Trophoblast cell (in vitro differentiated cells and primary cell): ENCODE measurements at regions not wholly inside any gene's neighbourhood (a gene's known extent, or its start where the extent isn't known, plus 50 kb on each side); places are given as distances from the start of the nearest gene placed in this dataset.

Experiments used
- DNase-seq, 2 donors: peaks; one replicate each; pipeline ENCODE4 v3.0.0-alpha.2; 2016
- H2AFZ ChIP-seq: 2 replicates; pipeline ENCODE4 v1.6.1; 2013; ENCODE audit warnings: low read length, moderate library complexity, mild to moderate bottlenecking; ENCODE audit not compliant: insufficient read depth, poor library complexity
- H2AK5ac ChIP-seq: 2 replicates; pipeline ENCODE4 v1.6.1; 2013; ENCODE audit warnings: mild to moderate bottlenecking, low read length
- H2BK120ac ChIP-seq: 2 replicates; pipeline ENCODE4 v1.6.1; 2013; ENCODE audit warnings: low read length, mild to moderate bottlenecking, moderate library complexity; ENCODE audit not compliant: insufficient read depth, poor library complexity
- H2BK12ac ChIP-seq: 2 replicates; pipeline ENCODE4 v1.6.1; 2013; ENCODE audit warnings: mild to moderate bottlenecking, low read length, moderate library complexity
- H2BK5ac ChIP-seq: 2 replicates; pipeline ENCODE4 v1.6.1; 2013; ENCODE audit warnings: low read length, low read depth, moderate library complexity, mild to moderate bottlenecking; ENCODE audit not compliant: poor library complexity
- H3K14ac ChIP-seq: 2 replicates; pipeline ENCODE4 v1.6.1; 2013; ENCODE audit warnings: mild to moderate bottlenecking, low read length
- H3K18ac ChIP-seq: 2 replicates; pipeline ENCODE4 v1.6.1; 2013; ENCODE audit warnings: mild to moderate bottlenecking, low read length
- H3K23ac ChIP-seq: 2 replicates; pipeline ENCODE4 v1.6.1; 2013; ENCODE audit warnings: low read length
- H3K27ac ChIP-seq: 2 replicates; pipeline ENCODE4 v1.5.1; 2013; ENCODE audit warnings: low read depth, mild to moderate bottlenecking, inconsistent platforms, low read length, moderate library complexity
- H3K27me3 ChIP-seq: 2 replicates; pipeline ENCODE4 v1.6.1; 2013; ENCODE audit warnings: inconsistent platforms, mild to moderate bottlenecking, low read length, moderate library complexity; ENCODE audit not compliant: insufficient read depth
- H3K36me3 ChIP-seq, 2 experiments: 1 replicate in 1 of 2; 2 replicates in 1 of 2; pipeline ENCODE4 v1.6.1; 2013; ENCODE audit warnings: low read length in 2 of 2, mild to moderate bottlenecking in 2 of 2, moderate library complexity in 1 of 2; ENCODE audit not compliant: insufficient read depth in 2 of 2, control insufficient read depth in 1 of 2
- H3K4ac ChIP-seq: 2 replicates; pipeline ENCODE4 v1.6.1; 2013; ENCODE audit warnings: low read depth, mild to moderate bottlenecking, low read length, moderate library complexity
- H3K4me1 ChIP-seq, 2 experiments: 1 replicate in 1 of 2; 2 replicates in 1 of 2; pipeline ENCODE4 v1.6.1; 2013; ENCODE audit warnings: low read length in 2 of 2, mild to moderate bottlenecking in 2 of 2, moderate library complexity in 1 of 2; ENCODE audit not compliant: insufficient read depth in 2 of 2, control insufficient read depth in 1 of 2
- H3K4me2 ChIP-seq: 2 replicates; pipeline ENCODE4 v1.6.1; 2013; ENCODE audit warnings: inconsistent platforms, mild to moderate bottlenecking, low read length, moderate library complexity
- H3K4me3 ChIP-seq: 2 replicates; pipeline ENCODE4 v1.5.1; 2013; ENCODE audit warnings: mild to moderate bottlenecking, low read depth, low read length, inconsistent platforms
- H3K79me1 ChIP-seq: one replicate; pipeline ENCODE4 v1.6.1; 2013; ENCODE audit warnings: low read length
- H3K79me2 ChIP-seq: 2 replicates; pipeline ENCODE4 v1.6.1; 2013; ENCODE audit warnings: low read length, mild to moderate bottlenecking; ENCODE audit not compliant: control insufficient read depth, insufficient read depth, poor library complexity
- H3K9ac ChIP-seq: 2 replicates; pipeline ENCODE4 v1.6.1; 2013; ENCODE audit warnings: mild to moderate bottlenecking, low read length
- H3K9me3 ChIP-seq: 2 replicates; pipeline ENCODE4 v1.6.1; 2013; ENCODE audit warnings: low read depth, mild to moderate bottlenecking, control low read depth, inconsistent platforms, low read length; ENCODE audit not compliant: insufficient read depth
- H4K12ac ChIP-seq: 2 replicates; pipeline ENCODE4 v1.6.1; 2013; ENCODE audit warnings: low read depth, mild to moderate bottlenecking, low read length, moderate library complexity
- H4K8ac ChIP-seq: 2 replicates; pipeline ENCODE4 v1.6.1; 2013; ENCODE audit warnings: low read depth, mild to moderate bottlenecking, low read length, moderate library complexity
- H4K91ac ChIP-seq: one replicate; pipeline ENCODE4 v1.6.1; 2013; ENCODE audit warnings: low read depth, mild to moderate bottlenecking, low read length, moderate library complexity
- WGBS: extraction: QIAGEN DNeasy Blood & Tissue Kit; methylation state at CpG from one replicate; pipeline ENCODE4 v1.1.7; 2013; ENCODE audit warnings: missing lambda C conversion rate; ENCODE audit not compliant: insufficient read length, insufficient coverage; ENCODE audit errors: extremely low coverage; 5-methylcytosine and 5-hydroxymethylcytosine counted together

- no peaks in the 10 kb centered on the region for H3K9me3 ChIP-seq
- no peak overlapping the region for H3K27ac ChIP-seq
- H2BK12ac ChIP-seq: no peak overlapping the region
- no peaks in the 10 kb centered on the region for H3K27me3 ChIP-seq
- no peaks in the 10 kb centered on the region for H3K79me2 ChIP-seq
- no CpG with 5 or more reads among the region's 10 CpGs for WGBS
- no peak overlapping the region for H3K4me3 ChIP-seq
- no peak overlapping the region for H4K12ac ChIP-seq
- no peaks in the 10 kb centered on the region for H3K4me1 ChIP-seq
- no peak overlapping the region for H3K23ac ChIP-seq
- no peak overlapping the region for H2BK120ac ChIP-seq
- no peak for DNase-seq
- H2BK5ac ChIP-seq: no peak overlapping the region
- no peaks in the 10 kb centered on the region for H3K36me3 ChIP-seq
- no peak overlapping the region for H3K4me2 ChIP-seq
- no peak overlapping the region for H4K91ac ChIP-seq
- H2AK5ac ChIP-seq: no peak overlapping the region
- H2AFZ ChIP-seq: no peak overlapping the region
- H3K14ac ChIP-seq: no peak overlapping the region
- no peak overlapping the region for H4K8ac ChIP-seq
- no peaks in the 10 kb centered on the region for H3K79me1 ChIP-seq
- H3K4ac ChIP-seq: no peak overlapping the region
- no peak overlapping the region for H3K9ac ChIP-seq
- no peak overlapping the region for H3K18ac ChIP-seq
Observed at GRCh38 chr18:38421021-38421420, 855.4 kb upstream of the CELF4 start.

DNA sequence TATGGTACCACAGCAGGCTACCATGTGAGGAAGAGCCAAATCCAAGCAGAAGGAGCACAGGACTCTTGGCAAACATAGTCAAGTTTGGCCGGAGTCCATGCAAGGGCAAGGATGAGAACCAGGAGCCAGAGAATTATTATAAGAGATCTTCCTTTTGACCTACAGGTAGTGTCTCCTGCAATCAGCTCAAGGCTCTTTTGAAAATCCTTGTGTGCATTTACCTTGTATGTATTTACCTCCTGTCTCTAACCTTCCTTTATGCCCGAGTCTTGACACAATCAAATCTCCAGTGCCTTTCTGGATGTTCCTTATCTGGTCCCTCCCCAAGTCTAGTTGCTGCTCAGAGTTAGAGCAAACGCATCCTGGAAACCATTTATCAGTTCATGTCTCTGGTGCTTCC is 855.0 kb upstream of the CELF4 start:
- DNase-seq: no peak
- no peak overlapping the region for H3K4me3 ChIP-seq
- no peak overlapping the region for H3K18ac ChIP-seq
- no peaks in the 10 kb centered on the region for H3K9me3 ChIP-seq
- no peak overlapping the region for H4K8ac ChIP-seq
- no peak overlapping the region for H3K23ac ChIP-seq
- H2AFZ ChIP-seq: no peak overlapping the region
- H2BK12ac ChIP-seq: no peak overlapping the region
- H4K91ac ChIP-seq: no peak overlapping the region
- no peaks in the 10 kb centered on the region for H3K4me1 ChIP-seq
- H2BK120ac ChIP-seq: no peak overlapping the region
- H3K27me3 ChIP-seq: no peaks in the 10 kb centered on the region
- H3K79me1 ChIP-seq: no peaks in the 10 kb centered on the region
- no peak overlapping the region for H2BK5ac ChIP-seq
- H3K14ac ChIP-seq: no peak overlapping the region
- no peak overlapping the region for H2AK5ac ChIP-seq
- H3K79me2 ChIP-seq: no peaks in the 10 kb centered on the region
- H3K36me3 ChIP-seq: no peaks in the 10 kb centered on the region
- WGBS: no CpG with 5 or more reads among the region's 3 CpGs
- H3K27ac ChIP-seq: no peak overlapping the region
- H3K9ac ChIP-seq: no peak overlapping the region
- H4K12ac ChIP-seq: no peak overlapping the region
- H3K4me2 ChIP-seq: no peak overlapping the region
- no peak overlapping the region for H3K4ac ChIP-seq

DNA sequence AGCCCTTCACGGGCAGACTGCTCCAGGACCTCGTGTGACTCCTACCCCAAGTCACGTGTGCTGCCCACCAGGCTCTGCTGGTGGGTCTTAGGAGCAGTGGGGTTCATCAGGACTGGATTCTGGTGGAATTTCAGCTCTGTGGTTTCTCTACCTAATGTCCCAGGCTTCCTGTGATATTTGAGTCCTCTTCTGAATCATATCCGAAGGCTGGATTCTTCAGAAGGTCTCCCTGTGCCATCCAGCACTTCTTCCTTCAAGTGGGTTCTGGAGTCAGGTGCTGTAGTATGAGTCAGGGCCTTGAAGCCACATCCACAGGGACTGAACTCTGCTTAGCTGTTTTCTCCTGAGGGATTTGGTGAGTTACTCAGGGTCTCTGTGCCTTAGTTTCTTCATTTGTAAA is 850.2 kb upstream of the CELF4 start:
- no peaks in the 10 kb centered on the region for H3K4me1 ChIP-seq
- H3K18ac ChIP-seq: no peak overlapping the region
- no peak overlapping the region for H4K12ac ChIP-seq
- H4K91ac ChIP-seq: no peak overlapping the region
- WGBS: no CpG with 5 or more reads among the region's 4 CpGs
- no peaks in the 10 kb centered on the region for H3K9me3 ChIP-seq
- no peak overlapping the region for H2AK5ac ChIP-seq
- no peak overlapping the region for H3K4me2 ChIP-seq
- H3K27me3 ChIP-seq: no peaks in the 10 kb centered on the region
- H3K79me2 ChIP-seq: no peaks in the 10 kb centered on the region
- no peak overlapping the region for H3K27ac ChIP-seq
- no peak overlapping the region for H3K4ac ChIP-seq
- no peak overlapping the region for H3K4me3 ChIP-seq
- no peak for DNase-seq
- no peaks in the 10 kb centered on the region for H3K36me3 ChIP-seq
- H4K8ac ChIP-seq: no peak overlapping the region
- no peak overlapping the region for H3K14ac ChIP-seq
- no peak overlapping the region for H2BK5ac ChIP-seq
- H3K23ac ChIP-seq: no peak overlapping the region
- H2AFZ ChIP-seq: no peak overlapping the region
- no peak overlapping the region for H2BK12ac ChIP-seq
- no peak overlapping the region for H3K9ac ChIP-seq
- H2BK120ac ChIP-seq: no peak overlapping the region
- no peaks in the 10 kb centered on the region for H3K79me1 ChIP-seq

GRCh38 chr18:38413193-38413592 is 847.6 kb upstream of the CELF4 start:
- Histone ChIP-seq H4K91ac (no peak overlapping the region), H3K4me3 (no peak overlapping the region), H3K18ac (no peak overlapping the region), H2BK120ac (no peak overlapping the region), H3K27ac (no peak overlapping the region), H3K14ac (no peak overlapping the region), H2BK12ac (no peak overlapping the region), H3K9me3 (peaks cover 2% of the 10 kb centered on the region), H4K12ac (no peak overlapping the region), H2BK5ac (no peak overlapping the region), H3K79me2 (no peaks in the 10 kb centered on the region), H3K4me1 (no peaks in the 10 kb centered on the region), H2AK5ac (no peak overlapping the region), H3K9ac (no peak overlapping the region), H3K4me2 (no peak overlapping the region), H2AFZ (no peak overlapping the region), H3K23ac (no peak overlapping the region), H3K27me3 (no peaks in the 10 kb centered on the region), H4K8ac (no peak overlapping the region), H3K4ac (no peak overlapping the region), H3K36me3 (no peaks in the 10 kb centered on the region), H3K79me1 (no peaks in the 10 kb centered on the region)
- WGBS: no CpG with 5 or more reads among the region's 2 CpGs
- no peak for DNase-seq
